HT-29 (cell line): ENCODE measurements at regions not wholly inside any gene's neighbourhood (a gene's known extent, or its start where the extent isn't known, plus 50 kb on each side); places are given as distances from the start of the nearest gene placed in this dataset.
"Not testable (repeated sequence)": the region's sequence is repeated elsewhere in the genome, so short reads cannot be mapped to it uniquely, and the experiment has no call there.

Source experiments
- DNase-seq: peaks from one replicate; pipeline ENCODE4 v3.0.0-alpha.2; 2015; ENCODE audit warnings: low spot score

DNA sequence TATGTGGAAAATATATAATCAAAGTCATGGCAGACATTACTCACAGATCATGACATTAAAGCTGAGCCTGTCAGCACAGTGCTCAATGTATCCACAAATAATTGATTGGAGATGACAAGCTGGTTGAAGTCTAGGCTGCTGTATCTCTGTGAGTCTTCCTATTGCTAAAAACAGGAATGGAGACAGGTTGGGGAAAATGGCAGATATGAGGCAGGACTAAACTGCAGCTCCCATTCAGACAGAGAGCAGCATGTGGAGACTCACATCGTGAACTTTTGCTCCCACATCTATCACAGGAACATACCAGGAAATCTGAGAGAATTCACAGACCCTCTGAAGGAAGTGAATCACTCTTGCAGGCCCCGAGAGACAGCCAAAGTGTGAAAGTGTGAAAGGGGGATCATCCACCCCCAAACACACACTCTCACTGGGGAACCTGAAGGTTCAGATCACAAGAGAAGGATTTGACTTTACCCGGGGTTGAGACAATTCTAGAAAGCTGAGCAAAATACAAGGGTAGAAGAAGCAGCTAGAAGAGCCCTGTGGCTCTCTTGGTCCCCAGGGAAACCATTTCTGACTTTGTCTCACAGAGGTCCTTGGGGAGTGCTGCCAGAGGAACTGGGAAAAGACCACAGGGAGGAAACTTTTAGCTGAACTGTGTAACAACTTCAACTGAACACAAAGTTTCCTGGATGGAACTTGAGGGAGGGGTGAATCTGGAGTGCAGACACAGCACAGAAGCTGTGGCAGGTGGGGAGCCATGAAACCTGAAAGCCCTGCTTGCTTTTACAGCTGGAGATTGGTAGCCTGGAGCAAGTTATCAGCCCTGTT, 173.4 kb downstream of the S1PR1 start:
- no peak for DNase-seq

DNA sequence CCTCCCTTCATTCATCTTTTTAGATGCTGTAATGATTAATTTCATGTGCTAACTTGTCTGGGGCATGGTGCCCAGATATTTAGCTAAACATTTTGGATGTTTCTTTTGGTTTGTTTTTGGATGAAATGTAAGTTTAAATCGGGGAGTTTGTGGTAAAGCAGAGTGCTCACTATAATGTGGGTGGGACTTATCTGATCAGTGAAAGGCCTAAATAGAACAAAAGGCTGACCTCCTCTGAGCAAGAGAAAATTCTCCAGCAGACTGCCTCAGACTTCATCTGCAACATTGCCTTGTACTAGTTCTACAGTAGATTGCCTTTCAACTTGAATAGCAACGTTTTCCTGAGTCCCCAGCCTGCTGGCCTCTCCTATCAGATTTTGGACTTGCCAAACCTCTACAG, 183.6 kb downstream of the S1PR1 start:
- DNase-seq = no peak

DNA sequence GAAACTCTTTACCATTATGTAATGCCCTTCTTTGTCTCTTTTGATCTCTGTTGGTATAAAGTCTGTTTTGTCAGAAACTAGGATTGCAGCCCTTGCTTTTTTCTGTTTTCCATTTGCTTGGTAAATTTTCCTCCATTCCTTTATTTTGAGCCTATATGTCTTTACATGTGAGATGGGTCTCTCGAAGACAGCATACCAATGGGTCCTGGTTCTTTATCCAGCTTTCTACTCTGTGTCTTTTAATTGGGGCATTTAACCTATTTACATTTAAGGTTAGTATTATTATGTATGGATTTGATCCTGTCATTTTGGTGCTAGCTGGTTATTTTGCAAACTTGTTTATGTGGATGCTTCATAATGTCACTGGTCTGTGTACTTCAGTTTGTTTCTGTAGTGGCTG, 191.3 kb downstream of the S1PR1 start:
- DNase-seq = not testable (repeated sequence)

DNA sequence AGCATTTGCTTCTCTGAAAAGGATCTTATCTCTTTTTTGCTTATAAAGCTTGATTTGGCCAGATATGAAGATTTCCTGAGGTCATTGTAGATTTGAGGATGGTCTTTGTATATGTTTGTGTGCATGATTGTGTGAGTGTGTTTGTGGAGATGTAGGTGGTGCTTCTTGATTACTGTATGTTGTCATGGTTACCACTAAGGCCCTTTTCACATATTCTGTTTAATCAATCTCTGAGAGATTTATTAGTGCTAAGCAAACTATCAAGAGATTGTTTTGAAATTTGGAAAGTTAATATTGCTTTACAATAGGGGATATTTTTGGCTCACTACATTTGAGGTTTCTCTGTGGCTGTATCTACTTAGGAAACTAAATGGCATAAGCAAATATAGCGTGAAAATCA, 191.7 kb downstream of the S1PR1 start:
- DNase-seq = no peak

DNA sequence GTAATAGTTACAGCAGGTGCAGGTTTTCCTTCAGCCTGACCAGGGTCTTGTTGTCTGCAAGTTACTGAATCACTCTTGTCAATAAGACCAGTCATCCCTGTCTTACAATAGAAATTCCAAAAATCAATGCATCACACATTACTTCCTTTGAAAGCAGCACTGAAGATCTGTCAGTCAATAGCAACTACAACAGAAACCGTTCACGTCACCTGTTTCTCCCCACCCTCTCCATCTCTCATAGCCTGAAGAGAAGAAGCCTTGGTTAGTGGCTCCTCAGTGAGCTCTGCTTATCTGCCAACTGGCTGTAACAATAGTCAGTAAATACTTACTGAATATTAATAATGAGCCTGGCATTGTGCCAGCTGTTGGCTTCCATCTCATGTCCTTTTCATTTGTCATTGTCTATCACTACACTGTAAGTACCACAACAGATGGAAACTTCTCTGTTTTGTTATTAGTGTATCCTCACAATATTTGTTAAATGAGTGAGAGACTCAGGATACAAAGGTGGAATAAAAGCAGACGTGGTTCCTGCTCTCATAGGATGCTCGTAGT, 195.2 kb downstream of the S1PR1 start:
- no peak for DNase-seq

DNA sequence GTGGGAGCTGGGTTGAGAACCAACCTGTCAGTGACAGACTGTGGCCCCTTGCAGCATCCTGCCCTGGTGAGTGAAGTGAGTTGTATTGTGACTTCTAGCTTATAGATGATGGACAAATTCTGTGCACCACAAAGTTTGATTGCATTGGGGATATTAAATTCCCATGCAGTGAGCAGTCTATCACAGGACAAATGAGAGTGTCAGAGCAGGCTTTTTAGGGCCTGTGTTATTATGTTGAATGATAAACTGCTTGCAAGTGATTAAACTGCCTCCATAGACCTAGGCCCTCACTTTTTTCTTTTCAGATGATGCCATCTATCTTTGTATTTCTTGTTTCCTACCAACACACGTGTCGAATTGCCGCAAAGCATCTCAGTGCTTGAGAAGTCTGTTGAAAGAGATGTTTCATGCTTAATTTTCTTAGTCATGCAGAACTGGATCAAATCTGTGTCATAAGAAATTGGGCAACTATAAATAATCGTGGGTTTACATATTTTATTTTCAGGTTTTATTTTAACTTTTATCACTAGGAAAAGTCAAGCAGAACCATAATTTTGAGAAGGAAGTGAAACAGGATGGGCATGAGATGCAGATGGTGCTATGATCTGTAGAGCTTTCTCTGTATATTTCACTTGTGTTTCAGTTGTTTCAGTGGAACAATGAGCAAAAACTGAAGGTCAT, 199.2 kb downstream of the S1PR1 start:
- no peak for DNase-seq

DNA sequence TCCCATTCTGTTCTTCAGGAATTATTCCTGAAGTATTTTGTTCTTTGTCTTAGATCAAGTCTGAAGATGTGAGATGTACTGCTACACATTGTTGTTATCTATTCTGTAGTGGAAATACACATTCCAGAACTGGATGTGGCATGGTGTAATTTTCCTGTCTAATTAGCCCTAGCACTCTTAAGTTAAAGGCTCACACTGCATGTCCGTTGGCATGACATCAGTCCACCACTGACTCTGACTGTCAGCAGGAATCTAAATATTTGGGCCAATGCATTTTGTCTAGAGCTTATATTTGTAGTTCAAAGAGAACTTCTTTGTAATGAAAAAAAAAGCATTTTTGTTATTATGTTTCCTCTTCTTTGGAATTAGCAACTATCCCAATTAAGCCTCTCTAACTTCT, 201.0 kb downstream of the S1PR1 start:
- no peak for DNase-seq

DNA sequence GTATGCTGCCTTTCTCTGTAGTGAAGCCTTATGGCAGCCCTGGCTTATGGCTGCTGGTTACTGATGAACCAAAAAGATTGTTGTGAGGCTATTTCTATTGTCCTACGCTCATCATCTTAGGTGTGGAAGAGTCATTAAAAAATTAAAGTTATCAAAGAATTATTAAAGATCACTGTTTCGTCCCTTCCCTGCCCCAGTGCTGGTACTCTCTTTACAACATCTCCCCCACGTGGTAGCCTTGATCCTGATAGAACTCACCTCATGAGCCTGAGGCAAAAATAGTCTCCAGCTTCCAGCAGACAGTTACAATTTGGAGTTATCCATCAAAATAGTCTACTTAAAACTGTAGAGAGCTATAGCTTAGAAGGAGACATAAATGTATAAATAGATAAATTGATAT, 201.5 kb downstream of the S1PR1 start:
- DNase-seq = peak; percentile 25

DNA sequence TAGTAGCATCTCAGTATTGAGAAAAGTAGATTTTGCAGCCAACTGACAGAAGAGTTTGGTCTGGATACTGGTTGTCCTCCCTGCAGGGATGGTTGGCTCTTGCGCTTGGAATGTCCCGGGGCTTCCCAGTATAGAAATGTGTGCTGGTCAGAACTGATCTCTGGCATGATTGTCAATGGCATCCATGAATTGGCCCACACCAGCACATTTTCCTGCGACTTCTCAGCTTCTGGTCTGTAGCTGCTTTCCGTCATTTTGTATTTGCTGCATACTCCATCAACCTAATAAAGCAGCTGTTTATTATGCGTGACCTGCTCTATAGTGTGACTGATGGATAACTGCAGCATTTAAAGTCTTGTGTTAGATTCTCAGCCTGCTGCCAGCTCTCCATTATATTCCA, 203.7 kb downstream of the S1PR1 start:
- no peak for DNase-seq

DNA sequence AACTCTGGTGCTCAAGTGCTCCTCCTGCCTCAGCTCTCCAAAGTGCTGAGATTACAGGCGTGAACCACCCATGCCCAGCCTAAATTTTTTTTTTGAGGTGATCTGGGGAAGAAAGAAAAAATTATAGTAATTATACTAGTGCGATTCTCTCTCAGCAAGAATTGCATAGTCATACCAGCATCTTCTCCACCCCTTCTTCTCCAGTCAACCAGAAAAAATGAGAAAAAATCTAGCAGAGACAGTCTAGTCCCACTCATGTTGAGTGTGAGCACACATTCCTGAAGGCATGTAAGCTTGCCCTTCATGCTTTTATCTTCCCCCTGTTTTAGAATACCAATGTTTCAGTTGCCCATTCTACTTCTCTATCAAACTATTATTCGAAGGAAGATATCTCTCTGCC, 207.6 kb downstream of the S1PR1 start:
- DNase-seq = no peak

DNA sequence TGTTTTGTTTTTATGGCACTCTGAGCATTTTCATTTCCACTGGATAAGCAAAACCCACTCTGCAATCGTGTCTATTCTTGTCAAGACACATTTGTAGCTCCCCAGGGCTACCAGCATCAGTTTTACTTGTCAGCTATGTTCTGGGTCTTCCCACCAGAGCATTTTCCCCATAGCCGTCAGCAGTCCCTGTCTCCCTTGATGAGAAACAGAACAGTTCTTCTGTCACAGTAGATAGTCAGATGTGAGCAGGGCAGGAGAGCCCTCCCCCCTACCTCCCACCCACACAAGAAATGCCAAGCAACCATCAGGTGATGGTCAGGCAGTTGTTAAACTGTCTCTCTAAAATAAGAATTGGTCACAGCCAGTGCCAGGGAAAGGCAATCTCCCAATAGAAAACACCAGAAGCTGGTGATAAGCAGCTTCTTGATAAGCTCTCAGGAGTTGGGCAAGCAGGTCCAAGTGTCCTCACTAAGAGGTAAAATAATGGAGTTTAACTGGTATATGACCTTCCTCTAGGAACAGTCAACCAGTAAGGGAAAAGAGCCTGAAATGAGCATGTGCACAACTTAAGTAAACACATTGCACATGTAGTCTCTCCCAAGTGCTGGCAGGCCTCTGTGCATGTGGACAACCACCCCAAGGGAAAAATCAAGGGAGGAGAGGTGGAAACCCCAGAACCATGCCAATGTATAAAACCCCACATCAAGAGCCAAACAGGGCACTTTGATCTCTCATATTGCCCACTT, 208.2 kb downstream of the S1PR1 start:
- no peak for DNase-seq

DNA sequence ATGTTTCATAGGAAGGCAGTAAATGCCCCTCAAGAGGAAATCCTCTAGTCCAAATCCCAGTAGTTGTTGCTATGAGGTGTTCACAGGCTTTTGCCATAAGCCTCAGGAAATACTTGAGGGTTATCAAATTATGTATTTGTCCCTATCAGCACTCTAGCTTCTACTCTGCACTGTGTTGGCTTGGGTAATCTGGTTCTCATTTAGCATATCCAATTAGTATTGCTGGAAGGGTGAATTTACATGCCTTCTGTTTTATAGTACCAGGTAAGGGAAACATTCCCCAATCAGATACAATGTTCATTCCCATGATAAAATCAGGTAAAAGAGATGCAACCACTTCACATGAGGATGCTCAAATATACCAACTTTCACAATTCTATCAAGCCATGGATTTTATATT, 211.2 kb downstream of the S1PR1 start:
- DNase-seq = no peak

DNA sequence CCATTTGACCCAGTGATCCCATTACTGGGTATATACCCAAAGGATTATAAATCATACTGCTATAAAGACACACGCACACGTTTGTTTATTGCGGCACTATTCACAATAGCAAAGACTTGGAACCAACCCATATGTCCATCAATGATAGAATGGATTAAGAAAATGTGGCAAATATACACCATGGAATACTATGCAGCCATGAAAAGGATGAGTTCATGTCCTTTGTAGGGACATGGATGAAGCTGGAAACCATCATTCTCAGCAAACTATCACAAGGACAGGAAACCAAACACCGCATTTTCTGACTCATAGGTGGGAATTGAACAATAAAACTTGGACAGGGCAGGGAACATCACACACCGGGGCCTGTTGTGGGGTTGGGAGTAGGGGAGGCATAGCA, 213.9 kb downstream of the S1PR1 start:
- not testable (repeated sequence) for DNase-seq

DNA sequence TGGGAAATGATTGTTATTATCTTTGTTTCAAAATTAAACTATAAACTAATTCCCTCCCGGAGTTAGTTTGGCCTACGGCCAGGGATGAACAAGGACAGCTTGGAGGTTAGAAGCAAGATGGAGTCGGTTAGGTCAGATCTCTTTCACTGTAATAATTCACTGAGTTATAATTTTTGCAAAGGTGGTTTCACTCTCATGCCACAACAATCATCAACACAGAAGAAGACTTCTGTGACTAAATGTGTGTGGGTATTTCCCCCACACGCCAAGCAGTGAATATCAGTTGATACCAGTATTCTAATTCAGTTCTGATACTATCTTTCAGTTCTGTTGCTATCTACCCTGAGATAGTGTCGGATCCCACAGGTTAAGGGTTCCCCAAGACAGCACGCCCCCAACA, 215.1 kb downstream of the S1PR1 start:
- DNase-seq = no peak

DNA sequence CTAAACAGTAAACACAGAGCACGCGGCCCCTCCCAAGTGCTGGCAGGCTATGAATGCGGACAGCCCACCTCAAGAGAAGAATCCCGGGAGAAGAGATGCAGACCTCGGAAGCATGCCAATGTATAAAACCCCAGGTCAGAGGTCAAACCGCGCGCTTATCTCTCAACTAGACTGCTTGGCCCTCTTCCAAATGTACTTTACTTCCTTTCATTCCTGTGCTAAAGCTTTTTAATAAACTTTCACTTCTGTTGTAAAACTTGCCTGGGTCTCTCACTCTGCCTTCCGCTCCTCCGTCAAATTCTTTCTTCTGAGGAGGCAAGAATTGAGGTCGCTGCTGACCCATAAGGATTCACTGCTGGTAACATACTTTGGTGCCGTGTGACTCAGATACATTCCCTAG, 216.0 kb downstream of the S1PR1 start:
- DNase-seq = no peak

DNA sequence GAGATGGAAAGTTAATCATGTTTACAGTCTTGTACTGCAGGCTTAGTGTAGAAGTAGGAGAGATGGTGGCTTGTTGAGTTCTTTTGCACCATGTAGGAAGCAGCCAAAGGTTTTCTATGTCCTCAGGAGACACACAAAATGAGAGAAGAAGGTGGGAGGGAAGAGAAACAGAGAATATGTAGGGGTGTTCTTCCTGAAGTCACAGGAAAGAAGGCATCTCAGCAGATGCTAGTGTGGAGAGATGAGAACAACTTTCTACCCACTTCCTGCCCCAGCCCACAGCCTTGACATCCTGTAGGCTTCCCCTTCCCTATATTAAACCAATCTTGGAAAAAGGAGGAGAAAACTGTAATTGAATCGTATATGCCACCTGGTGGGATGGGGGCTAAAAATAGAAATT, 217.0 kb downstream of the S1PR1 start:
- DNase-seq = no peak

DNA sequence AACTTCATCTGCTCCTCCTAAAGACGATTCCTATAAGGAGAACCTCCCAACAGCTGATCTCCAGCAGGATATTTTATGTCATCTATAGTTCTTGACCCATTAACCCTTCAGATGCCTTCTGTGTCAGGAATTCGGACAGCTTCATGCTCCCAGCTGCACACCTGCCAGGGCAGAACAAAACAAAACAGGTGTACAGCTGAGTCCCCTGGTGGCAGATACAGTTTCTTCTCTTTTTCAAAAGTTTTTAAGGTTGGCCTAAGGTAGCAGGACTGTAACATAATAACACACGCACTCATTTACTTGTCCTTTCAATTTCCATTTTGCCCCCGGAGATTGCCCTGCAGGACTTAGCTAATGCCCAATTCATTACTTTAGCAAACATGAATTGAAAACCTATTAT, 218.3 kb downstream of the S1PR1 start:
- no peak for DNase-seq

DNA sequence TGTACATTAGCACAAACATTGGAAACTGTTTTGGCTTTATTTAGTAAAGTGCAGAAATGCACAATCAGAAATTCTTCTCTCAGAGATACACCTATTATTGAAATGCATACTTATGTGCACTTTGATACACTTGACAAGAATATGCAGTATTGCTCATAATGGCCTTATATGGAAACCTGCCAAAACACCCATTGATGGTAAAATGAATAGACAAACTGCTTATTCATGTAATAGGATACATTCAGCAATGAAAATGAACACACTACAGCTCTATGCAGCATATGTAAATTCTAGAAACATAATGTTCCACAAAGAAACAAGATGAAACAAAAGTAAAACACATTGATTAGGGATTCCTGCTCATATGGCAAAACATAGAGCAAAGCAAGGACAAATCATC, 223.9 kb downstream of the S1PR1 start:
- DNase-seq = no peak

DNA sequence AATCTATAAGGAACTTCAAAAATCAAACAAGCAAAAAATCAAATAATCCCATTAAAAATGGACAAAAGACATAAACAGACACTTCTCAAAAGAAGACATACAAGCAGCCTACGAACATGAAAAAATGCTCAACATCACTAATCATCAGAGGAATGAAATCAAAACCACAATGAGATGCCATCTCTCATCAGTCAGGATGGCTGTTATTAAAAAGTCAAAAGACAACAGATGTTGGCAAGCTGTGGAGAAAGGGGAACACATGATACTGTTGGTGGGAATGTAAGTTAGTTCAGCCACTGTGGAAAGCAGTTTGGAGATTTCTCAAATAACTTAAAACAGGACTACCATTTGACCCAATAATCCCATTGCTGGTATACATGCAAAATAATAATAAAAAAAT, 226.4 kb downstream of the S1PR1 start:
- DNase-seq = no peak

DNA sequence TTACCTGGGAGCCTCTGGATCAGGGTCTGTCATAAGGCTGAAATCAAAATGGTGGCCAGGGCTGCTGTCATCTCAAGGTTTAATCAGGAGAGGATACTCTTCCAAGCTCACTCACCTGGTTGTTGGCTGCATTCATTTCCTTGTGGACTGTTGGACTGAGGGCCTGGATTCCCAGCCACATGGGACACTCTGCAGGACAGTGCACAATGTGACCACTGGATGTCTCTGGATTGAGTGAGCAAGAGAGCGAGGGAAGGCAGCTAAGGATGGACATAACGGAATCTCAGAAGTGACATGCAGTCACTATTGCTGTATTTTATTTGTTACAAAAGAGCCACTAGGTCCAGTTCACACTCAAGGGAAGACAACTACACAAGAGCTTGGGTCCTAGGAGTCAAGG, 229.1 kb downstream of the S1PR1 start:
- DNase-seq = no peak

DNA sequence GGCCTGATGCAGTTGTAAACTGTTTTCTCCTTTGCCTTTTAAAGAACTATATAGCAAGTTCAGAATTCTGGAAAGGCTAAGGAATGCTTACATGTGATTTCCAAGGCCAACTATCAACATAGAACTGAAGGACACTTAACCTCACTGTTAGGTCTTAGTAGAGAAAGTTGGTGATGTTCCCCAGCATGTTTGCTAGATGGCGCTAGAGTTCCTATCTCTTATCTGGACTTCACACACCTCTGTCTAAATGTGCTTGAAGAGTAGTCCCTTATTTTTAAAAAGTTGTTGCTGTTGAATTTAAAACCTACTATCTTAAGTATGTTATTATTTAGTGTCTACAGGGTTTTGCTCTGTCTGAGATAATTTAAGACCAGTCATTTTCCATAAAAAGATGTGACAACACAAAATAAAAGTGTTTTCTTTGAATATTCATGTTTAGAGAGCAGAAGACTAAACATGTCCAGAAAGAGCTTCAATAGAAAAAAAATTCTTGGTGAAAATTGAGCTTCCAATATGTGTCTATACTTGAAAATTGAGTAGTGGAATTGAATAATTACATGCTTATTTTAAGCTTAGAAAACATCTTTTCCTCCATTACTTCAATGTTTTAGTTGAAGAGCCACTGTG, 237.3 kb downstream of the S1PR1 start:
- peak; percentile 35 for DNase-seq

DNA sequence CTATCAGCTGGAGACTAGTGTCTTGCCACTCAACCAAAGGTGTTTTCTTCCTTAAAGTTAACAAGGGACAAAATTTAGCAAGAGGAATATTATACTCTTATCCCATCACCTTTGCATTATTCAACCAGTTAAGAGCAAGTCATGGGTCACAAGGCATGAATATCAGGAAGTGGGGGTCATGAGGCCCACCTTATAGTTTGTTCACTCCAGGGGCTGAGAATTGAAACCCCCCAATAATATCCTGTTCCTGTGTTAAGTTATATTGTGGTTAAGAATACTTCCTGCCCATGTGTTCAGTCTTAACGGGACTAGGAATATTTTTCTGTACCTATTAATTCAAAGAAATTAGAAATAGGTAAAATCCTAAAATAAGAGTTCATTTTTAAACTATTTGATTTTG, 239.7 kb downstream of the S1PR1 start:
- no peak for DNase-seq
